DMS53 treated with DMSO at 0.1 percent for 48 hours (cell line): ENCODE measurements at regions not wholly inside any gene's neighbourhood (a gene's known extent, or its start where the extent isn't known, plus 50 kb on each side); places are given as distances from the start of the nearest gene placed in this dataset.

ENCODE experiments used
- DNase-seq: peaks from one replicate; lab custom pipeline; 2025; ENCODE audit not compliant: unreplicated experiment; lab: John Stamatoyannopoulos, UW

GRCh38 chr2:176709149-176709951, 440.1 kb downstream of the MTX2 start:
- DNase-seq, result no peak

DNA sequence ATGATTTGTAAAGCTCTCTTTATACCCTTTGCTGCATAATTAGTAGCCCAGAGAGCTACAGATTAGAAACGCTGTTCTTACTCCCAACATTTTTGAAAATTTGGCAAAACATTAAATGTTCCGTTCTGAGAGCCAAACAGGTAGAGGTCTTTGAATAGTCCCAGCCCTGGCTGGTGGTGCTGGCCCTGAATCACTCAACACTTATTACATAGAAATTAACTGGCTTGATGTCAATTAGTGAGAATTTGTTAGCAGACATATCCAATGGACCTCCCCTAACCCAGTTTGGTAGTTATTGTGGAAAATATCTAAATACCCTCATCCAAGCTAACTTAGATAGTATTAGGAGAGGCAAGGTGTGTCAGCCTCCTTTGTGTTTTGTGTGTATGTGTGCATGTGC, 440.7 kb downstream of the MTX2 start:
- DNase-seq, result no peak

DNA sequence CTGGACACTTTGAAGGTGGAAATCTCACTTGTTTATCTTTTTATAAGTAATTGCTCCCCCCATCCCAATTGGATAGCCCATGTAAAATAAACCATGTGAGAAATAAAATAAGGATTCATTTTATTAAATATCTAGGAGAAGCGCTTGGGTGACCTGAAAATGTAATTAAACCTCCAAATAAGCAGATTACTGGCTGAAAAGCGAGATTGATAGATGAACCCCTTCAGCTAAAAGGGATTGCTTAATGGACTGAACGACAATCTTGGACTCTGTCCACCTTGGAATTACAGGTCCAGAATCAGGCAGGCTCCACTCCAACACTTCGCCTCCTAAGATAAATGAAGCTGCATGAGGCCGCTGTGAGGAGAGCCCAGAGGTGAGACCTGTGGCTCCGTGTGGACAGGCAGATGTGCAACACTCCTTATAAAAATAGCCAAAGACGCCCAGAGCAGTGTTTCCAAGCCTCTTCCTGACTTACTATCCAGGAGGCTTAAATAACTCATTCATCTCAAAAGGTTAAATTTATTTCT, 441.5 kb downstream of the MTX2 start:
- DNase-seq, result no peak

DNA sequence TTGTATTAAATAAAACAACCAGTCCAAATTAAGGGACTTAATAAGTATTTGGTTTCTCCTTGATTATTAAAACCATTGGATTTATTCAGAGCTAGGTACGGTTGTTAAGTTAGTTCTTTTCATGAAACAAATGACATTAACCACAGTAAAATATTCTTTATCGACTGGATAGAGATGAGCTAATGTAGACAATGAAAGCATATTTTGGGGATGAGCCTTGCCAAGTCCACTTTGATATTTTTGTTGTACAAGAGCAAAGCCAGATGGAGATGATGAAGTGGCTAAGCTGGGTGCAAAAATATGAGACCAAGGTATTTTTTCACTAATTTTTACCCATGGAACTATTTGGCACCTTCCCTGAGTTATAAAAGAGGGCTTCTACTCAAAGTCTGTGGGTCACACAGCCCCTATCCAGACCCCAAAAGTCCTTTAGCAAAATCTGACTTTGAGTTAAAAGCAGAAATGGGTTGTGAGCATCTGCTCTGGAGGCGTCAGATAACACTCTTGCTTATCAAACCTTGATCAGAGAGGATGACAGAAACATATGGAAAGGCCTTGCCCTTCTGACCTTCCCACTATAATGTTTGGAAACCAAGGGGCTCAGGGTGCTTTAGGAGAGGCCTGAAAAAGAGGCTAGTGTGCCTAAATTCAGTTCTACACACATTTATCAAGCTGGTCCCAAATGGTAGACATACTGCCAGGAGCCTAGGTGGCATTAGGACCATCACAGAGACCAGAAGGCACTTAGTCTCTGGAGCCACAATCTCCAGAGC, 456.8 kb downstream of the MTX2 start:
- DNase-seq, result no peak

DNA sequence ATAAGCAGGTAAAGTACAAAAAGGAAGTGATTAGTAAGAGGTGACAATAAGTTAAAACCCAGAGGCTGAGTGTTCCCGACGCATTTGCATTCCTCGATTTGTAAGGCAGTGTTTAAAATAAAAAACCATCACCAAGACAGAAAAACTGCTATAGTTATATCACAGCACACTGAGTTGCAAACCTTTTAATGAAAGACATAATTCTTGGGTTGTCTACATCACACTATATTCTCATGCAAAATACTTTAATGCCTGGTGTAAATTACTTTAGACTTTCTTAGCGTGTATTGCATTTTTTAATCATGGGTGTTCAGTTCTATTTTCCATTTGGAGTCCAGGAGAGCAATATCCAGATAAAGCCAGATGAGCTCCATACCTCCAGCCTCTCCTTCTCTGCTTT, 458.5 kb downstream of the MTX2 start:
- no peak for DNase-seq

DNA sequence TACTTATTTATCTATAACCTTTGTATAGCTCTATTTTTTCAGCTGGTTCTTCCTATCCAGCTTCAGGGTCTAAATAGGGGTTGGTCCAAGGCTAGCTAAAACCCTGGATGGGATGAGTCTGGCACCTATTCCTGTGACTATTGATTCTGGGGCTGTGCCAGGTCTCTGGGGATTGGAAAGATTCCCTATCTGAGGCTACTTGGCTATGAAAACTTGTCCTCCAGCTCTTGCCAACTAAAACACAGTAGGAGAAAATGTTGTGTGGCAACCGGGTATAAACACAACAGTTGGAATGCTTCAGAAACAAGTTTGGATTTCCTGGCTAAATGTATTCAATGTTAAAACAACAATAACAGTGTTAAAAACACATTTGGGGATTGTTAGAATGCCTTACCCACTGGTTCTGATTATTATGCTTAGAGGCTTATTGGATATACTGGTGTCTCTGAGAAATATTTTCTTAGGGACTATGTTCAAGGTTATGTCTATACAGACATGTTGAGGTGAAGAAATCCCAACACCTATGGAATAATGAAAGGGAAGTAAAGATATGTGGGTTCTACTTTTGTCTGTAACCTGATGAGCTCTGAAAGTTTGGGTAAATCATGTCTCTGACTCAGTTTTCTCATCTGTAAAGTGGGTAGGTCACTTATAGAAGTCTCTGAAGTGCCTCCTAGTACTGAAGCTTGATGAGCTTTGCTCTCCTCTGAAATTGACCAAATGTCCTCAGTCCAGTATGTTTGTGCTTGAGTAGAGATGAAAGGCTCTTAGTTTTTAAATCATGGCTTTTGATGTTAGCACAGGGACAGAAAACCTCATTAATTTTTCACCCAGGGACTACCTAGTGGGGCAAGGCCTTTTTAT, 460.7 kb downstream of the MTX2 start:
- no peak for DNase-seq

- no peak for DNase-seq
These were observed 463.5 kb downstream of the MTX2 start for GRCh38 chr2:176732780-176733179.

DNA sequence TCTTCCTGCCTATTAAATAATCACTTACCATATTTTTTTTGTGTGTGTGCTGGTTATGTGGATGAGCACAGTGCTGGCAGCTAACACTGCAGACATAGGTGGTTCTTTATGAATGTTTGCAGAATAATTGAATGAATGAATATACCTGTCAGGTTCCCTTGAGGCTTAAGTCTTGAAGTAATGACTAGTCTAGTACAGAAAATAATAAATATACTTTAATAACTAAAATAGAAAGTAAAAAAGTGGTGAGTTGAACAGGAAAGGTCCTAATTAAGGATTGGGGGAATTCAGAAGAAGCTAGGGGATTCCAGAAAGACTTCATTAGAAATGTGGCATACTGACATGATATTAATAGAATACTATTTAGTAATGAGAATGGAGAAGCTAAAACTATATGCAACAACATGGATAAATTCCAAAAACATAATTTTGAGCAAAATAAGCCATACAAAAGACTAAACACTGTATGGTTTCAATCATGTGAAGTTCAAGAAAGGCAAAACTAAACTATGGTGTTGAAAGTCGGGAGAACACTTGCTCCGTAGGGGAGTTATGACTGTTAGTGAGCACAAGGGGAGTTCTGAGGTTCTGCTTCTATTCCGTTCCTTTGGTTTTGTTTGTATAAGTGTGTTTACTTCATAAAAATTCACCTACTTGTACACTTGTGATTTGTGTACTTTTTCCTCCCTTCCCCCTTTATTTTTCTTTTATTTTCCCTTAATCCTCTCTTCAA, 464.6 kb downstream of the MTX2 start:
- no peak for DNase-seq

- DNase-seq, result no peak
These were observed 465.6 kb downstream of the MTX2 start for GRCh38 chr2:176734868-176735267.

DNA sequence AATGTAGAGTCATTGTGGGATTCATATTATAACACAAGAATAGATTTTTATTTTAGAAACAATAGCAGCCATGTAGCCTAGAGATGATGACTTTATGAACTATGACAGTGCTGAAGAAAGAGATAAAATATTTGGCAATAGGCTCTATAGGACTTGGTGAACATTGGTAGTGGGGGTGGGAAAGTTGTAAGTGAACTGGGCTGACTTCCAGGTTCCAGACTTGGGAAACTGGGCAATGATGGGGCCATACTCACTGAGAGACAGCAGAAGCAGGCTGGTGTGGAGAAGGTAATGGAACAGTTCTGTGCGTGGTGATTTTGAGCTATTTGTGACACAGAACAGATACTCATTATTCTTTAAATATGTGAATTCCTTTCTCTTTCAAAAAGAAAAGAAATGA, 470.3 kb upstream of the HNRNPA3 start:
- no peak for DNase-seq

GRCh38 chr2:176743671-176744070, 468.9 kb upstream of the HNRNPA3 start:
- DNase-seq, result no peak

DNA sequence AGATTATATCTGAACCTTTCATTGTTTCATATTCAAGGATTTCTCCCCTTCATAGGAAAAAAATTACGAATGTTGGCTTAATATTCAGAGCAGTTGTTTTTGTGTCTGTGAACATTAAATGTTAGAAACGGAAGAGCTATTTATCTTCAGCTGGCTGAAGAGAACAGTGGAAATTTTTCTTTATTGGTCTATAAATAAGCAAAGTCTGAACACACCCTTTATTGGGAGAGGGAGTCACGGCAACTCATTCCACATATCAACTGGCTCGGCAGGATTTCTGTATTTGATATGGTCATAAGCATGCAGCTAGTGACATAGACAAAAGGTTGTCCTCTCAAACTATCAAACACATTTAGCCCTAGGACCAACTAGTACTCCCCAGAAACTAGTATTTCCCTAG, 468.4 kb upstream of the HNRNPA3 start:
- no peak for DNase-seq

- no peak for DNase-seq
These were observed 466.9 kb upstream of the HNRNPA3 start for GRCh38 chr2:176745543-176746200.

- DNase-seq, result no peak
These were observed 466.2 kb upstream of the HNRNPA3 start for GRCh38 chr2:176746411-176746810.

- no peak for DNase-seq
These were observed 465.1 kb upstream of the HNRNPA3 start for GRCh38 chr2:176747506-176747905.

DNA sequence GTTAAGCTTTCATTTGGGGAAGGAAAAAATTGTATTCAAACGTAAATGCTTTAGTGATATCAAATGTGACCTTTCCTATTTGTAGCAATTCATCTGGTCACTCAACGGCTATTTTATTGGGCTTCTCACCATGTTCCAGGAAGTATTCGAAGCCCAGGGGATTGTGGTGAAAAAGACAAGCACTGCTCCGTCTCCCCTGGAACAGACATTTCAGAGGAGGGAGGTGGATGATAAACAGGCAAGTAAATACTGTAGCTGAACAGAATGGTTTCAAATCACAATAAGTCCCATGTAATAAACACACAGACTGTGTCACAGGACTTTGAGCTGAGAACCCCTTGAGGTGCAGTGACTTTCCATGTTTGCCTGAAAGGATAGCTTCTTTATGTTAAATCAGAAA, 464.7 kb upstream of the HNRNPA3 start:
- no peak for DNase-seq

- no peak for DNase-seq
These were observed 463.9 kb upstream of the HNRNPA3 start for GRCh38 chr2:176748662-176749061.

DNA sequence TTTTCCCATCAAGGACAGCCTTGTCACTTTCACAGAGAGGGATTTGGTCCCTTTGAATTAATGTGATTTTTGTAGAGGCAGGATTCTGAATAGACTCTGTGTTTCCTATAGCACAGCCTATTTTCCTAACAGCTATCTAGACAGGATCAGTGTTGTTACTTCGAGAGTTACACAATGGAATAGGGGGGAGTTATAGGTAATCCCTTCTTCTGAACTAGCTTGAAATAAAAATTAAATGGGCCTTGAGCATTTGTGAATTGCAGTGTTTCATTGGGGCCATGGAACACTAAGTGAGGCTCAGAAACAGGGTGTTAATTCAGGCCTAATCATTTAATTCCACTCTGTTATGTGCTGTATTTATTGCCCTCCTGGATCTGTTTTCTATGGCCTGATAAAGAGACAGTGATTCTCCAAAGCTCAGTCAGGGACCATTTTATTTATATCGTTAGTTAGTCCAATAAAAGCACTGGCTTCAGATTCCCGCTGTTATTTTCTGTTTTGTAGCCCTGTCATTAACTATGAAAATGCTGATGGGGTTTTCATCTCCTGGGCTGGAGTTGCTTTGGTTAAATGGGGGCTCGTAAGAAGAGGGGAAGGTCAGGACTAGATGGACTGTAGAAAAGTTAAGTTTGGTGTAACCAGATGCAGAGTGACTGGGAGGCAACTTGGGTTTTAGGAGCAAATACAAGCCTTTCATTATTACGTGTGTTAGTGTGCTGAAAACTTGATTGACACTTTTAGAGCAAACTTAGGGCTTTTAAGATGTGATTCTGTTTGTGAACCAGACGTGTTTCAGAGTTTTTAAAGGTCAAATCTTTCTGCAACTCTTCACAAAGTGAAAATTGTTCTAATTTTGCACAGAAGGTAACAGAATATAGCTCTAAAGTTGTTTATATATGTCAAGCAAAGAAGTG, 461.0 kb upstream of the HNRNPA3 start:
- DNase-seq, result no peak

GRCh38 chr2:176752295-176752694, 460.3 kb upstream of the HNRNPA3 start:
- no peak for DNase-seq
